K562 (cell line): ENCODE measurements at regions not wholly inside any gene's neighbourhood (a gene's known extent, or its start where the extent isn't known, plus 50 kb on each side); places are given as distances from the start of the nearest gene placed in this dataset.

ENCODE experiments used
- ATAC-seq: fragments of 200-7000 bp; cut with Tn5 transposase; 3 replicates; pipeline ENCODE4 v1.9.1; 2020; ENCODE audit warnings: moderate library complexity
- BruUV-seq: library from RNA; stranded (reverse); fragments of 400-500 nt; replicated peaks from 2 replicates; lab custom pipeline; 2021; lab: Mats Ljungman, UMichigan
- CTCF ChIA-PET: fragments of 300-600 bp; formaldehyde crosslinking; extraction: SDS; loops from one replicate; lab custom pipeline; 2021; ENCODE audit warnings: low intra/inter-chr PET ratio; lab: Yijun Ruan, JAX
- POLR2A ChIA-PET: fragments of 300-600, 350-650 bp; sonication (Branson Sonifier 250); formaldehyde crosslinking; extraction: SDS; loops from one replicate; lab custom pipeline; 2021; ENCODE audit warnings: antibody characterized with exemption, inconsistent platforms; lab: Yijun Ruan, JAX
- DNase-seq, 4 experiments: peaks; one replicate each; pipeline versions ENCODE4 v3.0.0 to v3.0.0-alpha.2; 2011 to 2018; ENCODE audit warnings: low spot score in 3 of 4, mixed read lengths in 3 of 4; ENCODE audit errors: extremely low read depth in 1 of 4
- FAIRE-seq: peaks from 2 replicates; lab custom pipeline; 2011; peaks lifted over from hg19 to GRCh38; lab: Jason Lieb, UNC
- H2AFZ ChIP-seq: 2 replicates; pipeline ENCODE4 v1.6.0; 2011; ENCODE audit warnings: low read depth, low read length, control low read depth, inconsistent platforms
- H3K27ac ChIP-seq: fragments of 200-600 bp; 3 replicates; pipeline ENCODE4 v1.8.0; 2011; ENCODE audit warnings: low read depth, mild to moderate bottlenecking, control low read depth, inconsistent platforms, low read length, moderate library complexity, mixed read lengths; ENCODE audit errors: extremely low read depth
- H3K27me3 ChIP-seq, 2 experiments: fragments of 300-600 bp in 1 of 2; 2 replicates in 1 of 2; 3 replicates in 1 of 2; pipeline versions ENCODE4 v1.6.0 to v1.8.0; 2011; ENCODE audit warnings: inconsistent platforms in 2 of 2, low read length in 2 of 2, mild to moderate bottlenecking in 1 of 2, mixed read lengths in 1 of 2, moderate library complexity in 1 of 2; ENCODE audit not compliant: control insufficient read depth in 2 of 2, insufficient read depth in 2 of 2
- H3K36me3 ChIP-seq: fragments of 300-600 bp; 3 replicates; pipeline ENCODE4 v1.8.0; 2011; ENCODE audit warnings: mild to moderate bottlenecking, low read length, inconsistent platforms; ENCODE audit not compliant: control insufficient read depth, insufficient read depth
- H3K4me1 ChIP-seq, 2 experiments: fragments of 200-600 bp in 1 of 2; replicated peaks in 1 of 2; 2 replicates in 1 of 2; 3 replicates in 1 of 2; pipeline versions ENCODE4 v1.5.1 to v1.8.0; 2011; ENCODE audit warnings: inconsistent platforms in 2 of 2, low read length in 2 of 2, mild to moderate bottlenecking in 1 of 2, mixed read lengths in 1 of 2, moderate library complexity in 1 of 2; ENCODE audit not compliant: control insufficient read depth in 2 of 2, insufficient read depth in 2 of 2
- H3K4me2 ChIP-seq: 2 replicates; pipeline ENCODE4 v1.6.1; 2011; ENCODE audit warnings: low read length, control low read depth, inconsistent platforms, mixed read lengths; ENCODE audit not compliant: insufficient read depth
- H3K4me3 ChIP-seq: fragments of 200-600 bp; sonication (generic), shearing (Covaris generic); 2 replicates; pipeline ENCODE4 v1.5.1; 2016; ENCODE audit warnings: control low read depth, inconsistent platforms
- H3K79me2 ChIP-seq: fragments of 200-600 bp; 3 replicates; pipeline ENCODE4 v1.8.0; 2011; ENCODE audit warnings: low read length, inconsistent platforms; ENCODE audit not compliant: control insufficient read depth, insufficient read depth
- H3K9ac ChIP-seq, 2 experiments: 2 replicates each; pipeline versions ENCODE4 v1.6.0 to v1.6.1; 2011; ENCODE audit warnings: low read depth in 2 of 2, low read length in 2 of 2, control low read depth in 1 of 2, inconsistent platforms in 1 of 2, mild to moderate bottlenecking in 1 of 2, mixed read lengths in 1 of 2; ENCODE audit not compliant: insufficient read depth in 1 of 2
- H3K9me1 ChIP-seq: one replicate; pipeline ENCODE4 v1.6.0; 2011; ENCODE audit warnings: inconsistent platforms, mild to moderate bottlenecking, low read length, moderate library complexity; ENCODE audit not compliant: control insufficient read depth, insufficient read depth
- H3K9me3 ChIP-seq: replicated peaks from 2 replicates; pipeline ENCODE4 v1.5.1; 2011; ENCODE audit warnings: low read depth, low read length, inconsistent platforms; ENCODE audit not compliant: control insufficient read depth, insufficient read depth
- H4K20me1 ChIP-seq: replicated peaks from 2 replicates; pipeline ENCODE4 v1.6.1; 2011; ENCODE audit warnings: low read length, inconsistent platforms, mixed read lengths; ENCODE audit not compliant: control insufficient read depth, insufficient read depth
- BCLAF1 ChIP-seq, 2 experiments: fragments of 450-650 bp in 1 of 2; IDR thresholded peaks; 2 replicates each; pipeline ENCODE4 v1.6.1; 2011 to 2017; ENCODE audit warnings: low read depth in 2 of 2, antibody characterized with exemption in 1 of 2, borderline replicate concordance in 1 of 2, low read length in 1 of 2, mild to moderate bottlenecking in 1 of 2, mixed read lengths in 1 of 2; ENCODE audit not compliant: control insufficient read depth in 1 of 2
- CHAMP1 ChIP-seq: fragments of 450-650 bp; IDR thresholded peaks from 2 replicates; pipeline ENCODE4 v1.6.1; 2016; ENCODE audit warnings: mild to moderate bottlenecking
- FOXJ2 ChIP-seq: fragments of 200-800 bp; sonication (Bioruptor generic); IDR thresholded peaks from 2 replicates; pipeline ENCODE4 v1.6.1; 2016; ENCODE audit warnings: missing genetic modification characterization, missing compliant biosample characterization
- FOXJ3 ChIP-seq: sonication (generic); formaldehyde crosslinking; IDR thresholded peaks from 2 replicates; pipeline ENCODE4 v1.4.0; 2020; ENCODE audit warnings: mild to moderate bottlenecking, missing genetic modification reagents
- GATAD2B ChIP-seq: fragments of 450-650 bp; IDR thresholded peaks from 2 replicates; pipeline ENCODE4 v1.6.1; 2017; ENCODE audit warnings: mild to moderate bottlenecking, borderline replicate concordance
- MCM2 ChIP-seq: fragments of 450-650 bp; IDR thresholded peaks from 2 replicates; pipeline ENCODE4 v1.6.1; 2017; ENCODE audit warnings: low read depth, mild to moderate bottlenecking
- MCM5 ChIP-seq: fragments of 450-650 bp; IDR thresholded peaks from 2 replicates; pipeline ENCODE4 v1.6.1; 2016; ENCODE audit warnings: low read depth
- POLR2B ChIP-seq: fragments of 450-650 bp; IDR thresholded peaks from 2 replicates; pipeline ENCODE4 v1.6.1; 2018; ENCODE audit warnings: low read depth; ENCODE audit not compliant: partially characterized antibody
- SREBF1 ChIP-seq: fragments of 150-350 bp; IDR thresholded peaks from 2 replicates; pipeline ENCODE4 v1.6.1; 2014; ENCODE audit warnings: antibody characterized with exemption, low read depth, low read length, borderline replicate concordance
- VEZF1 ChIP-seq: fragments of 200-800 bp; sonication (Bioruptor generic); IDR thresholded peaks from 2 replicates; pipeline ENCODE4 v1.6.1; 2017; ENCODE audit warnings: missing genetic modification characterization, missing compliant biosample characterization
- ZEB2 ChIP-seq: fragments of 450-650 bp; IDR thresholded peaks from 2 replicates; pipeline ENCODE4 v1.6.1; 2016
- ZNF507 ChIP-seq: conservative IDR thresholded peaks from 2 replicates; pipeline ENCODE4 v1.6.1; 2017; ENCODE audit warnings: missing genetic modification characterization, missing compliant biosample characterization
- ZNF77 ChIP-seq: fragments of 250-450 bp; sonication (Bioruptor Pico); IDR thresholded peaks from 2 replicates; pipeline ENCODE4 v1.5.0; 2020
- WGBS: fragments of 100-300 bp; shearing (Covaris generic); methylation state at CpG from one replicate; pipeline ENCODE4 v1.1.6; 2016; ENCODE audit warnings: low coverage, mixed read lengths; ENCODE audit not compliant: insufficient coverage; ENCODE audit errors: missing lambda C conversion rate; 5-methylcytosine and 5-hydroxymethylcytosine counted together
- in situ Hi-C: fragments of 300-500 bp; cut with MboI; formaldehyde crosslinking; loops from 4 replicates; pipeline ENCODE4 v1.15.0; 2018; ENCODE audit warnings: inconsistent platforms, mixed read lengths
- intact Hi-C: fragments of 100-400 bp; cut with micrococcal nuclease; formaldehyde crosslinking; loops from 2 replicates; pipeline ENCODE4 v1.14.2; 2022

DNA sequence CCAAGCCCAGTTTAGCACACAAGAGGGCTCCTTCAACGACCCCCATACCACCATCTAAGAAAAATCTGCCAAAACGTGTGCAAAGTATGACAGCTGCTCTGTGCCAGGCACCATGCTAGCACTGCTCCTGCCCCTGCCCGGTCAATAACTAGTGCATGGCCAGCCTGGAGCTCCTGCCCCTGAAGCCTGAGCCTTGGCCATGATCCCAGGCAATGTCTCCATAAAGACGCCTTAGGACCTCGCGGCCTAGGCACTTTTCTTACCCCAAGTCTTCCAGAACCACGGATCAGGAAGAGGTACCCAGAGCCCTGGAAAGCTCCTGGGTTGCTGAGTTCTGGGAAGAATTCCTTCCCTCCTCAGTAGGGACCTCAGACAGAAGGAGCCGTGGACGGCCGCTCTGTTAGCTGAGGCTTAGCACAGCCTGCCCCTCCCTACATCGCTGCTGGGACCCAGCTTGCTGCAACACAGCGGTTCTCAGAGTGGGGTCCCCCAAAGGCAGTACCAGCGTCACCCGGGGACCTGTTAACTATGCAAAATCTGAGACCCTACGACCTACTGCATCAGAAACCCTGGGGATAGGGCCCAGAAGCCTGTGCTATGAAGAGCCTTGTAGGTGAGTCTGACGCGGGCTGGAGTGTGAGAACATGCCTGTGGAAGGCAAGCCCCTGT, 117.8 kb upstream of the TWIST2 start (continued):
- TF ChIP-seq CHAMP1 (no peak), GATAD2B (no peak), MCM5 (no peak), VEZF1 (CRISPR knock-in tag) (no peak), ZNF507 (tag) (no peak), FOXJ2 (tag) (no peak), POLR2B (no peak)

GRCh38 chr2:238730881-238731280, 117.0 kb upstream of the TWIST2 start:
- no peak overlapping the region for H3K4me3 ChIP-seq
- WGBS, result 0% methylated on average over 4 of the region's 4 CpGs
- H2AFZ ChIP-seq, result no peak overlapping the region
- no peaks in the 10 kb centered on the region for H4K20me1 ChIP-seq
- no peaks in the 10 kb centered on the region for H3K79me2 ChIP-seq
- no peaks in the 10 kb centered on the region for H3K36me3 ChIP-seq
- in situ Hi-C loops, result no loop called here
- ChIA-PET POLR2A (no interaction called here), CTCF (no interaction called here)
- H3K4me1 ChIP-seq, result no peaks in the 10 kb centered on the region
- no peaks in the 10 kb centered on the region; a peak in 1 of 5 replicates for H3K27me3 ChIP-seq
- no peak for ATAC-seq
- H3K9me1 ChIP-seq, result no peaks in the 10 kb centered on the region
- BruUV-seq, result no TSS peak
- H3K9me3 ChIP-seq, result no peaks in the 10 kb centered on the region
- no peak overlapping the region for H3K9ac ChIP-seq
- FAIRE-seq, result no peak
- no peak overlapping the region for H3K4me2 ChIP-seq
- H3K27ac ChIP-seq, result no peak overlapping the region
- intact Hi-C loops, result no loop called here
- no peak for DNase-seq
- TF ChIP-seq MCM2 (no peak), SREBF1 (no peak), BCLAF1 (IDR thresholded peaks at IDR 0.05; ENCODE audit: borderline replicate concordance in 1 of 2, control insufficient read depth in 1 of 2, low read depth in 2 of 2, low read length in 1 of 2) (no peak), FOXJ3 (no peak), ZNF77 (CRISPR knock-in tag) (no peak), ZEB2 (no peak)
